ENCODE measurements at regions not wholly inside any gene's neighbourhood (a gene's known extent, or its start where the extent isn't known, plus 50 kb on each side); places are given as distances from the start of the nearest gene placed in this dataset.

GRCh38 chr3:164806188-164806587 lies 272.1 kb downstream of the SI start:
- ATAC-seq, result no peak
- TF ChIP-seq, protein P1, sequence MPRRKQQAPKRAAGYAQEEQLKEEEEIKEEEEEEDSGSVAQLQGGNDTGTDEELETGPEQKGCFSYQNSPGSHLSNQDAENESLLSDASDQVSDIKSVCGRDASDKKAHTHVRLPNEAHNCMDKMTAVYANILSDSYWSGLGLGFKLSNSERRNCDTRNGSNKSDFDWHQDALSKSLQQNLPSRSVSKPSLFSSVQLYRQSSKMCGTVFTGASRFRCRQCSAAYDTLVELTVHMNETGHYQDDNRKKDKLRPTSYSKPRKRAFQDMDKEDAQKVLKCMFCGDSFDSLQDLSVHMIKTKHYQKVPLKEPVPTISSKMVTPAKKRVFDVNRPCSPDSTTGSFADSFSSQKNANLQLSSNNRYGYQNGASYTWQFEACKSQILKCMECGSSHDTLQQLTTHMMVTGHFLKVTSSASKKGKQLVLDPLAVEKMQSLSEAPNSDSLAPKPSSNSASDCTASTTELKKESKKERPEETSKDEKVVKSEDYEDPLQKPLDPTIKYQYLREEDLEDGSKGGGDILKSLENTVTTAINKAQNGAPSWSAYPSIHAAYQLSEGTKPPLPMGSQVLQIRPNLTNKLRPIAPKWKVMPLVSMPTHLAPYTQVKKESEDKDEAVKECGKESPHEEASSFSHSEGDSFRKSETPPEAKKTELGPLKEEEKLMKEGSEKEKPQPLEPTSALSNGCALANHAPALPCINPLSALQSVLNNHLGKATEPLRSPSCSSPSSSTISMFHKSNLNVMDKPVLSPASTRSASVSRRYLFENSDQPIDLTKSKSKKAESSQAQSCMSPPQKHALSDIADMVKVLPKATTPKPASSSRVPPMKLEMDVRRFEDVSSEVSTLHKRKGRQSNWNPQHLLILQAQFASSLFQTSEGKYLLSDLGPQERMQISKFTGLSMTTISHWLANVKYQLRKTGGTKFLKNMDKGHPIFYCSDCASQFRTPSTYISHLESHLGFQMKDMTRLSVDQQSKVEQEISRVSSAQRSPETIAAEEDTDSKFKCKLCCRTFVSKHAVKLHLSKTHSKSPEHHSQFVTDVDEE (CRISPR knock-in tag; IDR thresholded peaks at IDR 0.05), result no peak
- TF ChIP-seq PPARA (CRISPR knock-in tag; IDR thresholded peaks at IDR 0.05; ENCODE audit: borderline replicate concordance) (no peak), RARB (CRISPR knock-in tag; IDR thresholded peaks at IDR 0.05) (no peak), TOX (CRISPR knock-in tag; IDR thresholded peaks at IDR 0.05; ENCODE audit: borderline replicate concordance) (no peak), SNAI2 (CRISPR knock-in tag; IDR thresholded peaks at IDR 0.05) (no peak), ZFP30 (CRISPR knock-in tag; IDR thresholded peaks at IDR 0.05) (no peak), CSDC2 (CRISPR knock-in tag; IDR thresholded peaks at IDR 0.05) (no peak), ISL1 (CRISPR knock-in tag; IDR thresholded peaks at IDR 0.05) (no peak), ESRRG (CRISPR knock-in tag; IDR thresholded peaks at IDR 0.05) (no peak), ZC3H10 (CRISPR knock-in tag; IDR thresholded peaks at IDR 0.05) (no peak), POU6F1 (CRISPR knock-in tag; IDR thresholded peaks at IDR 0.05; ENCODE audit: borderline replicate concordance, low read depth) (no peak), TCF4 (CRISPR knock-in tag; IDR thresholded peaks at IDR 0.05; ENCODE audit: borderline replicate concordance) (no peak), GLIS3 (CRISPR knock-in tag; IDR thresholded peaks at IDR 0.05) (no peak), ARNTL (CRISPR knock-in tag; IDR thresholded peaks at IDR 0.05; ENCODE audit: borderline replicate concordance, low read depth) (no peak), ZFP3 (CRISPR knock-in tag; IDR thresholded peaks at IDR 0.05) (no peak), ZNF8 (CRISPR knock-in tag; IDR thresholded peaks at IDR 0.05) (no peak), ZNF70 (CRISPR knock-in tag; IDR thresholded peaks at IDR 0.05) (no peak)
- TF ChIP-seq, protein P2, sequence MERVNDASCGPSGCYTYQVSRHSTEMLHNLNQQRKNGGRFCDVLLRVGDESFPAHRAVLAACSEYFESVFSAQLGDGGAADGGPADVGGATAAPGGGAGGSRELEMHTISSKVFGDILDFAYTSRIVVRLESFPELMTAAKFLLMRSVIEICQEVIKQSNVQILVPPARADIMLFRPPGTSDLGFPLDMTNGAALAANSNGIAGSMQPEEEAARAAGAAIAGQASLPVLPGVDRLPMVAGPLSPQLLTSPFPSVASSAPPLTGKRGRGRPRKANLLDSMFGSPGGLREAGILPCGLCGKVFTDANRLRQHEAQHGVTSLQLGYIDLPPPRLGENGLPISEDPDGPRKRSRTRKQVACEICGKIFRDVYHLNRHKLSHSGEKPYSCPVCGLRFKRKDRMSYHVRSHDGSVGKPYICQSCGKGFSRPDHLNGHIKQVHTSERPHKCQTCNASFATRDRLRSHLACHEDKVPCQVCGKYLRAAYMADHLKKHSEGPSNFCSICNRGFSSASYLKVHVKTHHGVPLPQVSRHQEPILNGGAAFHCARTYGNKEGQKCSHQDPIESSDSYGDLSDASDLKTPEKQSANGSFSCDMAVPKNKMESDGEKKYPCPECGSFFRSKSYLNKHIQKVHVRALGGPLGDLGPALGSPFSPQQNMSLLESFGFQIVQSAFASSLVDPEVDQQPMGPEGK (CRISPR knock-in tag; IDR thresholded peaks at IDR 0.05; ENCODE audit: borderline replicate concordance), result no peak

DNA sequence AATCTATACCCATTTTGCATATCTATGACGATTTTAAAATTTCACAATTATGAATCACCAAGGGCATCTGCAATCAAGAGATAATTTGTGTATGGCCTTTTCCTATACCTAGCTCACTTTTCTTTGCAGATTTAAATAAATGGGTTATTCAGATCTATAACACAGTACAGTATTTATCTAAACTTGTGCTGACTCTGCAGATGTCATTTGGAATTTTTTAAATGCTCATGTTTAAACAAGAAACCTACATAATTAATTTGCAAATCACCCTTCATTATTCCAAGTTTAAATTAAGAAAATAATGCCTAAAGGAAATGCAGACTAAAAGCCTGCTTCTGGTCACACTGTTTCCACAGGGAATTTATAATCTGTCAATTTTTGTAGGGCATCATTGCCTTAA lies 284.2 kb downstream of the SI start:
- ATAC-seq, result no peak
- TF ChIP-seq, protein P2 (CRISPR knock-in tag; IDR thresholded peaks at IDR 0.05; ENCODE audit: borderline replicate concordance), result no peak
- no peak for TF ChIP-seq SNAI2 (CRISPR knock-in tag; IDR thresholded peaks at IDR 0.05)
- TF ChIP-seq ZFP3 (CRISPR knock-in tag; IDR thresholded peaks at IDR 0.05), result no peak
- TF ChIP-seq PPARA (CRISPR knock-in tag; IDR thresholded peaks at IDR 0.05; ENCODE audit: borderline replicate concordance), result no peak
- TF ChIP-seq RARB (CRISPR knock-in tag; IDR thresholded peaks at IDR 0.05), result no peak
- TF ChIP-seq ESRRG (CRISPR knock-in tag; IDR thresholded peaks at IDR 0.05), result no peak
- TF ChIP-seq ZNF8 (CRISPR knock-in tag; IDR thresholded peaks at IDR 0.05), result no peak
- no peak for TF ChIP-seq CSDC2 (CRISPR knock-in tag; IDR thresholded peaks at IDR 0.05)
- no peak for TF ChIP-seq ZFP30 (CRISPR knock-in tag; IDR thresholded peaks at IDR 0.05)
- TF ChIP-seq, protein P1 (CRISPR knock-in tag; IDR thresholded peaks at IDR 0.05), result no peak
- no peak for TF ChIP-seq ZC3H10 (CRISPR knock-in tag; IDR thresholded peaks at IDR 0.05)
- TF ChIP-seq CREB5 (CRISPR knock-in tag; IDR thresholded peaks at IDR 0.05; ENCODE audit: low read depth), result no peak
- TF ChIP-seq OSR1 (CRISPR knock-in tag; IDR thresholded peaks at IDR 0.05), result no peak
- TF ChIP-seq BACH2 (CRISPR knock-in tag; IDR thresholded peaks at IDR 0.05; ENCODE audit: borderline replicate concordance), result no peak
- TF ChIP-seq TCF4 (CRISPR knock-in tag; IDR thresholded peaks at IDR 0.05; ENCODE audit: borderline replicate concordance), result no peak
- no peak for TF ChIP-seq GLIS3 (CRISPR knock-in tag; IDR thresholded peaks at IDR 0.05)
- TF ChIP-seq ZNF70 (CRISPR knock-in tag; IDR thresholded peaks at IDR 0.05), result no peak
- no peak for TF ChIP-seq POU6F1 (CRISPR knock-in tag; IDR thresholded peaks at IDR 0.05; ENCODE audit: borderline replicate concordance, low read depth)
- TF ChIP-seq, protein P3, sequence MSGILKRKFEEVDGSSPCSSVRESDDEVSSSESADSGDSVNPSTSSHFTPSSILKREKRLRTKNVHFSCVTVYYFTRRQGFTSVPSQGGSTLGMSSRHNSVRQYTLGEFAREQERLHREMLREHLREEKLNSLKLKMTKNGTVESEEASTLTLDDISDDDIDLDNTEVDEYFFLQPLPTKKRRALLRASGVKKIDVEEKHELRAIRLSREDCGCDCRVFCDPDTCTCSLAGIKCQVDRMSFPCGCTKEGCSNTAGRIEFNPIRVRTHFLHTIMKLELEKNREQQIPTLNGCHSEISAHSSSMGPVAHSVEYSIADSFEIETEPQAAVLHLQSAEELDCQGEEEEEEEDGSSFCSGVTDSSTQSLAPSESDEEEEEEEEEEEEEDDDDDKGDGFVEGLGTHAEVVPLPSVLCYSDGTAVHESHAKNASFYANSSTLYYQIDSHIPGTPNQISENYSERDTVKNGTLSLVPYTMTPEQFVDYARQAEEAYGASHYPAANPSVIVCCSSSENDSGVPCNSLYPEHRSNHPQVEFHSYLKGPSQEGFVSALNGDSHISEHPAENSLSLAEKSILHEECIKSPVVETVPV (CRISPR knock-in tag; IDR thresholded peaks at IDR 0.05), result no peak
- TF ChIP-seq ISL1 (CRISPR knock-in tag; IDR thresholded peaks at IDR 0.05), result no peak
